Endothelial cell of umbilical vein (primary cell): ENCODE measurements at regions not wholly inside any gene's neighbourhood (a gene's known extent, or its start where the extent isn't known, plus 50 kb on each side); places are given as distances from the start of the nearest gene placed in this dataset.

Experiments used
- EZH2 ChIP-seq: IDR thresholded peaks from 2 replicates; pipeline ENCODE4 v1.6.1; 2012; ENCODE audit warnings: borderline replicate concordance, low read depth, mild to moderate bottlenecking, moderate library complexity, low read length, inconsistent platforms; ENCODE audit not compliant: severe bottlenecking
- FOS ChIP-seq: IDR thresholded peaks from 2 replicates; pipeline ENCODE4 v1.6.1; 2011; ENCODE audit warnings: mild to moderate bottlenecking, low read length, moderate library complexity, borderline replicate concordance; ENCODE audit not compliant: insufficient read depth
- JUN ChIP-seq: IDR thresholded peaks from 2 replicates; pipeline ENCODE4 v1.6.1; 2011; ENCODE audit warnings: borderline replicate concordance, low read depth; ENCODE audit not compliant: insufficient read length, insufficient read depth
- MAX ChIP-seq: IDR thresholded peaks from 2 replicates; pipeline ENCODE4 v1.6.1; 2011; ENCODE audit not compliant: insufficient read depth, insufficient read length
- MYC ChIP-seq: IDR thresholded peaks from one replicate; pipeline ENCODE4 v1.6.1; 2011; ENCODE audit warnings: mild to moderate bottlenecking, low read depth, low read length
- POLR2A ChIP-seq: IDR thresholded peaks from 2 replicates; pipeline ENCODE4 v1.6.1; 2012; ENCODE audit warnings: low read depth, mild to moderate bottlenecking, control low read depth, low read length
- POLR2AphosphoS5 ChIP-seq: IDR thresholded peaks from 2 replicates; pipeline ENCODE4 v1.6.1; 2012; ENCODE audit warnings: low read depth, mild to moderate bottlenecking, control low read depth, low read length, moderate library complexity; ENCODE audit not compliant: insufficient read depth
- TF ChIP-seq, protein P1 (sequence below), 2 donors: IDR thresholded peaks; 1 replicate in 1 of 2; 2 replicates in 1 of 2; pipeline ENCODE4 v1.5.1; 2011; ENCODE audit warnings: low read length in 2 of 2, mild to moderate bottlenecking in 2 of 2, moderate library complexity in 2 of 2, control low read depth in 1 of 2, inconsistent platforms in 1 of 2, low read depth in 1 of 2; ENCODE audit not compliant: insufficient read depth in 1 of 2; ENCODE audit errors: extremely low read depth in 1 of 2

DNA sequence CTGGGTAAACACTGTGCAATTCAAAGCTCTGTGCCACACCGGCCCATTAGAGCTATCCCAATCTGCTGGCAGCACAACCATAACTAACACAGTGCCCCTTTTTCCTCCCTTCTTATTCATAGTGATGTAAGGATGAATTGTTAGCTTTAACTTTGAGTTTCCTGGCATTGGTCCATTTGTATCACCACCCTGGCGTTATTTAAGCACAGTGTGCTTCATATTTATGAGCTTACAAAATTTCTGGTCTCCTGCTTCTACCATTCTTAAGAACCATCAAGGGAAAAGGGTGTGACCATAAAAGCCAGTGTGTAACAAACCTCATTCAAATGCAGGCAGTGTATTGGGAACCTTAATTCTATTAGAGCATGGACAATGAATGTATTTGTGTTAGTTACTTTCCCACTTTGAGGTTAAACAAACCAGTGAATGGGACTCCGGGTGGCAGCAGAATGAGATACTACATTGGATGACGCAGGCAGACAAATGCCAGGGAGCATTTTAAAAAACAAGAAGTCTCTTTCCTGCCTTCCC, 222.6 kb downstream of the TMEM161B start:
- TF ChIP-seq EZH2 (no peak), POLR2AphosphoS5 (no peak), POLR2A (no peak), MYC (no peak), FOS (no peak), MAX (no peak), JUN (no peak)
- TF ChIP-seq, protein P1, sequence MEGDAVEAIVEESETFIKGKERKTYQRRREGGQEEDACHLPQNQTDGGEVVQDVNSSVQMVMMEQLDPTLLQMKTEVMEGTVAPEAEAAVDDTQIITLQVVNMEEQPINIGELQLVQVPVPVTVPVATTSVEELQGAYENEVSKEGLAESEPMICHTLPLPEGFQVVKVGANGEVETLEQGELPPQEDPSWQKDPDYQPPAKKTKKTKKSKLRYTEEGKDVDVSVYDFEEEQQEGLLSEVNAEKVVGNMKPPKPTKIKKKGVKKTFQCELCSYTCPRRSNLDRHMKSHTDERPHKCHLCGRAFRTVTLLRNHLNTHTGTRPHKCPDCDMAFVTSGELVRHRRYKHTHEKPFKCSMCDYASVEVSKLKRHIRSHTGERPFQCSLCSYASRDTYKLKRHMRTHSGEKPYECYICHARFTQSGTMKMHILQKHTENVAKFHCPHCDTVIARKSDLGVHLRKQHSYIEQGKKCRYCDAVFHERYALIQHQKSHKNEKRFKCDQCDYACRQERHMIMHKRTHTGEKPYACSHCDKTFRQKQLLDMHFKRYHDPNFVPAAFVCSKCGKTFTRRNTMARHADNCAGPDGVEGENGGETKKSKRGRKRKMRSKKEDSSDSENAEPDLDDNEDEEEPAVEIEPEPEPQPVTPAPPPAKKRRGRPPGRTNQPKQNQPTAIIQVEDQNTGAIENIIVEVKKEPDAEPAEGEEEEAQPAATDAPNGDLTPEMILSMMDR (IDR thresholded peaks at IDR 0.05; ENCODE audit: extremely low read depth in 1 of 2, insufficient read depth in 1 of 2, low read depth in 1 of 2, low read length in 2 of 2) = no peak
